ENCODE measurements at regions not wholly inside any gene's neighbourhood (a gene's known extent, or its start where the extent isn't known, plus 50 kb on each side); places are given as distances from the start of the nearest gene placed in this dataset.

DNA sequence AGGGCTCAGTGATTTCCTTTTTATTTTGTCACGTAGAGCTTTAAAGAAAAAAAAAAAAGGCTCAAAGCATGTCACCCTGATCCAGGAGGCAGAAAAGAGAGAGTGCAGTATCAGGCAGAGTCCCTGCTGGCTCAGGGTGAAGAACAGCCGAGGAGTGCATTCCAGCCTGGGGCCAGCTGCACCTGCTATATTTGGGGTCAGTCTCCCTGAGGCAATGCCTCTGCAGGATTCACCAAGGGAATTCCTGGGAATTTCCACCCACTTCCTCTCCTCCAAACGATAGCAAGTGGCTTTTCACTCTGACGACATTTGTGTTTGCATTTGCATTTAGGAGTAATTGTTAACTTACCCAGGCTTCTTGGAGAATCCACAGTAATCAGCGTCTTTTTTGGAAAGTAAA, 202.9 kb upstream of the CTNNB1 start:
- H3K36me3 Mint-ChIP-seq, result no peaks in the 10 kb centered on the region
- no peaks in the 10 kb centered on the region for H3K9me3 ChIP-seq (ENCODE audit: low read depth)
- no peaks in the 10 kb centered on the region for H3K27me3 ChIP-seq
- no peak overlapping the region for H3K4me3 Mint-ChIP-seq
- peak; percentile 43 for DNase-seq (ENCODE audit: low spot score)
- peak overlapping the region; percentile 68 for H3K27ac ChIP-seq
- H3K27me3 Mint-ChIP-seq (ENCODE audit: insufficient read depth, low read depth), result peaks cover 2% of the 10 kb centered on the region
- H3K4me1 Mint-ChIP-seq, result peaks cover 24% of the 10 kb centered on the region
- no peak overlapping the region for H3K4me3 ChIP-seq
- no peaks in the 10 kb centered on the region for H3K79me2 ChIP-seq (ENCODE audit: low read depth)
- H3F3A ChIP-seq (ENCODE audit: low read depth), result peaks cover 20% of the 10 kb centered on the region
- H3K9ac ChIP-seq, result no peak overlapping the region
- H3K27ac Mint-ChIP-seq, result no peak overlapping the region
- H3K4me1 ChIP-seq, result peaks cover 17% of the 10 kb centered on the region
- TF ChIP-seq CTCF (IDR thresholded peaks at IDR 0.05) (no peak), EZH2phosphoT487 (IDR thresholded peaks at IDR 0.05) (no peak), EZH2 (IDR thresholded peaks at IDR 0.05) (no peak)
- no peak overlapping the region for H2AFZ ChIP-seq (replicated peaks)
- no peaks in the 10 kb centered on the region for H3K36me3 ChIP-seq
- H3K9me3 Mint-ChIP-seq, result no peaks in the 10 kb centered on the region
- no peaks in the 10 kb centered on the region for H4K20me1 ChIP-seq (ENCODE audit: low read depth)
- peak overlapping the region; percentile 62 for H3K4me2 ChIP-seq

DNA sequence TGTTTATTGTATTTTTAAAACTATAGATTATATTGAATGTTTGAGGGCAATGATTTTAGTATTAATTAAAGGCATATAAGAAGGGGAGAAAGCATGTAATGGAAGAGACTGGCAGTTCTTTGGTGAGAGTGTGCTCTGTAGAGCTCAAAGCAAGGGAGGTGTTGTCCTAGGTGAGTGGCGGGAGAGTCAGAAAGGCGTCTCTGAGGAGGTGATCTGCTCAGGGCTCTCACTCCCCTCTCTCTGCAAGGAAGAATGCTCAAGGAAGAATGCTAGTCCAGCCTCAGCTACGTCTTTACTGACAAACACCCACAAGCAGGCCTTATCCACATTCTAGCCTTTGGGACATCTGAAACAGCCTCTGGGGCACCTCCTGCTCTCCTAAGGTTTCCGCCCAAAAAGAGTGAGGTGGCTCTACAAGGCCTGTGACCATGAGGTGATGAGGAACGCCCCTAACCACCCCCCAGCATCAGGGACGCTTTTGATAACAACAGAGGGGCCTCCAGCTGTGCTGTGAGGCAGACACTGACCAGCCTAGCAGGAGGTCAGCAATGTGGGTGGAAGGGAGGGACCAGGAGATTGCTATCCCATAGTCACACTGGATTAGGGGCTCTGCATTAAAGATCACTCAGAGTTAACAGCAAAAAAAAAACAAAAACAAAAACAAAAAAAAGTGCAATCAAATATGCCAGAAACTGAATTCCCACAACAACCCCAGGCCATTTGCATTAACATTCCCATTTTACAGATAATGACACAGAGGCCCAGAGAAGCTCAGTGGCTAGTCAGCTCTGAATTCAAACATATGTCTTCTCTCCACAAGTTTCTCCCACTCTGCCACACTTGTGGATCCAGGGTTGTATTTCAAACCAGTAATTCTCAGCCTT, 202.2 kb upstream of the CTNNB1 start:
- Mint-ChIP-seq H3K9me3 (no peaks in the 10 kb centered on the region), H3K27ac (peak overlapping the region; percentile 21), H3K4me3 (no peak overlapping the region), H3K27me3 (ENCODE audit: insufficient read depth, low read depth) (no peaks in the 10 kb centered on the region), H3K36me3 (no peaks in the 10 kb centered on the region), H3K4me1 (peaks cover 27% of the 10 kb centered on the region)
- peak overlapping the region; percentile 62 for H3K4me2 ChIP-seq
- H3K4me3 ChIP-seq, result no peak overlapping the region
- peaks cover 17% of the 10 kb centered on the region for H3K4me1 ChIP-seq
- H3F3A ChIP-seq (ENCODE audit: low read depth), result peaks cover 20% of the 10 kb centered on the region
- TF ChIP-seq EZH2phosphoT487 (IDR thresholded peaks at IDR 0.05) (no peak), EZH2 (IDR thresholded peaks at IDR 0.05) (no peak), CTCF (IDR thresholded peaks at IDR 0.05) (no peak)
- no peaks in the 10 kb centered on the region for H3K36me3 ChIP-seq
- H3K27ac ChIP-seq, result peak overlapping the region; percentile 51
- no peaks in the 10 kb centered on the region for H3K27me3 ChIP-seq
- H2AFZ ChIP-seq (replicated peaks), result no peak overlapping the region
- no peaks in the 10 kb centered on the region for H4K20me1 ChIP-seq (ENCODE audit: low read depth)
- H3K9me3 ChIP-seq (ENCODE audit: low read depth), result no peaks in the 10 kb centered on the region
- DNase-seq (ENCODE audit: low spot score), result peak; percentile 21
- H3K9ac ChIP-seq, result no peak overlapping the region
- no peaks in the 10 kb centered on the region for H3K79me2 ChIP-seq (ENCODE audit: low read depth)

GRCh38 chr3:40997711-40998519, 201.4 kb upstream of the CTNNB1 start:
- Histone ChIP-seq H2AFZ (replicated peaks) (no peak overlapping the region), H3K9ac (no peak overlapping the region), H3K4me3 (no peak overlapping the region), H3K9me3 (ENCODE audit: low read depth) (no peaks in the 10 kb centered on the region), H3F3A (ENCODE audit: low read depth) (peaks cover 20% of the 10 kb centered on the region), H3K79me2 (ENCODE audit: low read depth) (no peaks in the 10 kb centered on the region), H3K36me3 (no peaks in the 10 kb centered on the region), H3K4me1 (peaks cover 17% of the 10 kb centered on the region), H3K27me3 (no peaks in the 10 kb centered on the region), H3K27ac (no peak overlapping the region), H4K20me1 (ENCODE audit: low read depth) (no peaks in the 10 kb centered on the region), H3K4me2 (no peak overlapping the region)
- Mint-ChIP-seq H3K4me1 (peaks cover 27% of the 10 kb centered on the region), H3K27me3 (ENCODE audit: insufficient read depth, low read depth) (no peaks in the 10 kb centered on the region), H3K27ac (no peak overlapping the region), H3K36me3 (no peaks in the 10 kb centered on the region), H3K4me3 (no peak overlapping the region), H3K9me3 (no peaks in the 10 kb centered on the region)
- DNase-seq (ENCODE audit: low spot score), result no peak
- TF ChIP-seq CTCF (IDR thresholded peaks at IDR 0.05) (no peak), EZH2phosphoT487 (IDR thresholded peaks at IDR 0.05) (no peak), EZH2 (IDR thresholded peaks at IDR 0.05) (no peak)

Measured in neural progenitor cell (in vitro differentiated cells).